GM18498 (cell line): ENCODE measurements at regions not wholly inside any gene's neighbourhood (a gene's known extent, or its start where the extent isn't known, plus 50 kb on each side); places are given as distances from the start of the nearest gene placed in this dataset.
"Not testable (repeated sequence)": the region's sequence is repeated elsewhere in the genome, so short reads cannot be mapped to it uniquely, and the experiment has no call there.

ENCODE experiments used
- ATAC-seq: cut with Tn5 transposase; IDR thresholded peaks from one replicate; pipeline ENCODE4 v1.9.1; 2021; ENCODE audit warnings: mild to moderate bottlenecking, moderate library complexity; ENCODE audit not compliant: unreplicated experiment

DNA sequence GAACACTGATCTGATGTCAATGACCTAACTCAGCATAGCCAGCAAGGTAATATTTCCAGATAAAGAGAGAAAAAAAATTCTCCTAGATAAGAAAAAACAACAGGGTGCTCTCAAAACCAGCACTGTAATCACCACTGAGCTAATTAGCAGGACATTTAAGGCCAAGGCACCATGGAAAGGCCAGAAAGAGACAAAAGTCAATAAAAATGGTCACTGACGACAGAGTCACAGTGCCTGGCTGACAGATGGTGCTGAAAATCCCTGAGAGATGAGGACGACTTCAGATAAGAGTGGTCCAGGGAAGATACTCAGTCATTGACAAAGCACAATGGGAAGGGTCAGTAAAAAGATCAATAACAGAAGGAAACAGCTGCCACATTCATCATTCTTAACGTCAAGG, 186.7 kb downstream of the SPATA31A6 start:
- ATAC-seq = not testable (repeated sequence)

DNA sequence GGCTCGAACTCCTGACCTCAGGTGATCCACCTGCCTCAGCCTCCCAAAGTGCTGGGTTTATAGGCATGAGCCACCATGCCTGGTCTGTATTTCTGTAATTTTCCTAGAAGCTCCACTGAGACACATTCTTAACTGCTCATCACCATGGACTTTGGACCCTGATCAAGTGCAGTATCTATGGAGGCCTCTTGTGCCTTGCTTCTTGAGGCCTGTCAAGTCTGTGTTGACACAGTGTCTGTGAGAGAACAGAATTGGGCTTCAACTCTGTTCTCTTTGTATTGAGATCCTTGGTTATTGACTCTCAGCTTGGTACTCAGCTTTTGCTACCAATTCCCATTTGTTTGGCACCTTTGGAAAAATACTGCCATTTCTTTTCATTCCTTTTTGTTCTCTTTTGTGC, 188.0 kb downstream of the SPATA31A6 start:
- ATAC-seq = not testable (repeated sequence)

DNA sequence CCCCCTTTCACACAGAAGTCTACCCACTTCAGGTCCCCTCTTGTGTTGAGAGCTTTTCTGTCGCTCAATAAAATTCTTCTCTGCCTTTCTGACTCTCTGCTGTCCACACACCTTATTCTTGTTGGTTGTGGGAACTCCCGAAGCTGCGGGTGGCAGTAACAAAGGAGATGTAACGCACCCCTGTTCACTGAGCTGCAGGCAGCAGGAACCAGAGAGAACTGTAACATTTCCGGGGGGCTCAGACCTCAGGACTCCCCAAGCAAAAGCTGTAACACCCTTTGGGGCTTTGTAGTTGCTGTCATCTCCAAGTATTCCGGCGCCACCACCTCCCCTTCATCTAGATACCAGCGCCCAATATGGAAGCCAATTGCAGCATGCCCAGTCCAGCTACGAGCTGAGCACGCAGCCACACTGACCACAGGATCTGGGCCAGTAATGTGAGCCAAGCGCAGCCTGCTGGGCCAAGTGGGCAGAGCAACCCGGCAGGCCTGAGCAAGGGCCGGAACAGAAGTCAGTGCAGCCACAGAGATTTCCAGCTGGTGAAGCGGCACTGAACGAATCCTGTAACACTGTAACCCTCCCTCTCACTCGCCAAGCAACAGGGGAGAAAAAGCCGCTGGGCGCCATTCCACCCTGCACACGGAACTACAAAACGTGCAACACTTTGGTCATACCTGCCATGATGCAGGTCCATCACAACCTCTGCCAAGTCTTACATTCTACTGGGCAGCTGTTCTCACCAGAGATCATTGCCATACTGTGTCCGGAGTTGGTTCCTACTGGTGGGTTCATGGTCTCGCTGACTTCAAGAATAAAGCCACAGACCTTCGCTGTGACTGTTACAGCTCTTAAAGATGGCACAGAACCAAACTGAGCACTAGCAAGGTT, 194.3 kb downstream of the SPATA31A6 start:
- not testable (repeated sequence) for ATAC-seq

DNA sequence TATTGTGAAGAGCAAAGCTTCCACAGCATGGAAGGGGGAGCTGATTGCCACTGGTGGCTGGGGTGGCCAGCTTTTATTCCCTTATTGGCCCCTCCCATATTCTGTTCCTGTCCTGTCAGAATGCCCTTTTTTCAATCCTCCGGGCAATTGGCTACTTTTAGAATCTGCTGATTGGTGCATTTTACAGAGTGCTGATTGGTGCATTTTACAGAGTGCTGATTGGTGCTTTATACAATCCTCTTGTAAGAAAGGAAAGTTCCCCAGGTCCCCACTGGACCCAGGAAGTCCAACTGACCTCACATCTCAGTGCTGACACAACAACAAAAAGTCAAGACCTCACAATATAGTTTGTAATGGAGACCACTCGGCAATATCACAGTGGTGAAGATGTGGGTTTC, 195.0 kb downstream of the SPATA31A6 start:
- no peak for ATAC-seq

DNA sequence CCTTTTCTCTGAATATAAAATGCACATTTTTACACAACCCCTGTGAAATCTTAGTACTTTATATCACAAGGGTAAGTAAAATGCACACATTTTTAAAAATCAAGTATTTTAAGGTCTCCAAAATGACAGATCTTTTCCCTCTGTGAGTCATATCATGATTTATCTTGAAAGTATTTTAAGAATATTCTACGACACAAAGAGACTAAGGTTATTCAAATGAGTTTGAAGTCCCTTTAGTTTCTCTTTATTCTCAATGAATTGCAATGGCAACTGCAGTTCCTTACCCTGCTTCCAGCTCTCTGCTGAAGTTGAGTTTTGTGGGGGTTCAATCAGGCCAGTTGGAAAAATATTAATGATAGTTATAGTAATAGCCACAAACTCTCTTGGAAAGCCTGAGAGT, 196.1 kb downstream of the SPATA31A6 start:
- not testable (repeated sequence) for ATAC-seq

DNA sequence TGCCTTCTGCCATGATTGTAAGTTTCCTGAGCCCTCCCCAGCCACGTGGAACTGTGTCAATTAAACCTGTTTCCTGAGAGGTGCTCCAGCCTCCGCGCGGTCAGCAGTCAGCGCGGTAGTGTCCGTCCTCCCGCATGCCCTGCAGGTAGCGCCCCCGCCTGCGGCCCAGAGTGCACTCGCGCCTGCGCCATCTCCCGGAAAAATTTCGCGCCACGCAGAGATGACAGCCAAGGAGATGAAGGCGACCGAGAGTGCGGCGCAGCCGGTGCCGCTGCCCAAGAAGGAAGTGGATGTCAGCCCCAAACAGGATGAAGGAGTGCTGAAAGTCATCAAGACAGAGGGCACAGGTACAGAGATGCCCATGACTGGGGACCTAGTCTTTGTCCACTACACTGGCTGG, 201.1 kb downstream of the SPATA31A6 start:
- not testable (repeated sequence) for ATAC-seq

DNA sequence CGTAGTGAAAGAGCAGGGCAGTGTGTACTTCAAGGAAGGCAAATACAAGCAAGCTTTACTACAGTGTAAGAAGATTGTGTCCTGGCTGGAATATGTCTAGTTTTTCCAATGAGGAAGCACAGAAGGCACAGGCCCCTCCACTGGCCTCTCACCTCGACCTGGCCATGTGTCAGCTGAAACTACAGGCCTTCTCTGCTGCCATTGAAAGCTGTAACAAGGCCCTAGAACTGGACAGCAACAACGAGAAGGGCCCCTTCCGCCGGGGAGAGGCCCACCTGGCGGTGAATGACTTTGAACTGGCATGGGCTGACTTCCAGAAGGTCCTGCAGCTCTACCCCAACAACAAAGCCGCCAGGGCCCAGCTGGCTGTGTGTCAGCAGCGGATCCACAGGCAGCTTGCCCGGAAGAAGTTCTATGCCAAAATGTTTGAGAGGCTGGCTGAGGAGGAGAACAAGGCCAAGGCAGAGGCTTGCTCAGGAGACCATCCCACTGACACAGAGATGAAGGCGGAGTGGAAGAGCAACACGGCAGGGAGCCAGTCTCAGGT, 202.2 kb downstream of the SPATA31A6 start:
- not testable (repeated sequence) for ATAC-seq

DNA sequence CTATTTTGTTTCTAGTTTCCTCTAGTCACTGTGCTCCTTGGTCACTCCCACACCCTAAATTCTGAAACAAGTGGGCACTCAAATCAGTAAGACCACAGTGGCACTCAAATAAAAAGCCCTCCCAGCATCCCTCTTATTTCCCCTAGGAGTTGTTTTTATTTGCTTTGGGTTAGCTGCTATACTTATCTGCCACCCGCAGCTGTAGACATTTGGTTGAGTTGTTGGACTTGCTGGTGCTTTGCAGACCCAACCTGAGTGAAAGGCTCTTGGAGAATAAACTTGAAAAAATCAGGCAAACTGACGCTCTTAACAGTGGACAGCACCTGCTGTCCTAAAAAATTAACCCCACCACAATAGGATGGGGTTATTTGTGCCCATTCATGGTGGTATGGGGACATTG, 203.0 kb downstream of the SPATA31A6 start:
- no peak for ATAC-seq

DNA sequence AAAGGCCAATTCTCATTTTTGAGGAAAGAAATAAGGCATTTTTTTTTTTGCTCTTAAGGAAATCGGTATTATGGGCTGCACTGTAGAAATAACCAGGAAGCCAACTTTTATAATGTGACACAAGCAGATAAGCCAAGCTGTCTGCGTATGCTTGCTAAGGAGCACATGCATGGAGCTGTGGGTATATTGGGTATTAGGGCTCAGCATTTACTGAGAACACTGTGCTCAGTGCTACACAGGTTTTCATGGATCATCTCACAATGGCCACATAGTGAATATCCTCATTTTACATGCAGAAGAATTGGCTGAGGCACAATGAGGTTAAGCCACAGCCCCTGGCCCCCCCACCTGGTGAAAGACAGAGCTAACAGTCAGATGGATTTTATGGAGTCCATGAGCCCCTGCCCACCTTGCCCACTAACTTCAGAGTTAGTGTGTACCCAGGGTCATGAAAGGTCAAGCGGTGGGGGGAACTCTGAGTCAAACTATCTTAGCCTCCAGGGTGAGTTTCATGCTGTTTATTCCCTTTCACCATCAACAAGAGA, 204.8 kb downstream of the SPATA31A6 start:
- no peak for ATAC-seq

DNA sequence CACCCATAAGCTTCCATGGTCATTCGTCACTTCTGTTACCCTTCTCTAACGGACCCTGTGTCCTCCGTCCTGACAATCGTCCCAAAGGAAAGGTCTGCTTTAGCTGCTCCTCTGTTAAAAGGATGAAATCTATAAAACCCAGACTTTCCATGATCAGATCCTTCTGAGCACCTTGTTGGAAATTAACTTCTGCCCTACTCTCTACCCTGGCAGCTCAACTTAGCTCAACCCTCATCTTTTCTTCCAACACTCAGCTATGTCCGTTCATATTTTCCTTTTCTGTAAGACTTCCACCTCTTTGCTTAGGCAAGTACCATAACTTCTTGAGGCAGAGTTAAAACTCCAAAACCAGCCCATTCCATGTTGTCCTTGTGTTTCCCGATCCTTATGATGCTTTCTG, 205.4 kb downstream of the SPATA31A6 start:
- no peak for ATAC-seq

DNA sequence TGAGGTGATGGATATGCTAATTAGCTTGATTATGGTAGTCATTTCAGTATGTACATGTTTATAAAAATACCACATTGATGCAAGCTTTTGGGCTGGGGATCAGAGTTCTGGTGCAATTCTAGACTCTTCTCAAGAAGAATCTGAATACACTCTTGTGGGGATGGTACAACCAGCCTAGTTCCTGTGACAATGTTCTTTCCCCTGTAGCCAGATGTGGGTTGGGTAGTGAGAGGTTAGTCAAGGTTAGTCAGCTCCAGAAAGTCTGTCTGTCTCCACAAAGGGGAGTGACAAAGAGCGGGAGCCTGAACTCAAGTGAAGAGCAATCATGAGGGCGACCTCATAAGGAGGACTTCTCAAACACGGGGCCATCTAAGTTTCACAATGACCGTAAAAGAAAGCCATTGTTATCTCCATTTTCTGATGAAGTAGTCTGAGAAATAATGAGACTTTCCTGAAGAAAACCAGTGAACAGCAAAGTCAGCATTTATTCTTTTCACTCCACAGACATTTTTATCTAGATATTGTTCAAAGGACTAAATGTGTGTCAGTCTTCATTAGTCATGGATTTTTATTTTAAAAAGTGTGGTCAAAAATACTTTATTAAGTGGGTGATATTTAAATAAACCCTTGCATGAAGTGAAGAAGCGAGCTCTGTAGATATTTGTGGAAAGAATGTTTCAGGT, 209.5 kb downstream of the SPATA31A6 start:
- ATAC-seq = peak; percentile 50

DNA sequence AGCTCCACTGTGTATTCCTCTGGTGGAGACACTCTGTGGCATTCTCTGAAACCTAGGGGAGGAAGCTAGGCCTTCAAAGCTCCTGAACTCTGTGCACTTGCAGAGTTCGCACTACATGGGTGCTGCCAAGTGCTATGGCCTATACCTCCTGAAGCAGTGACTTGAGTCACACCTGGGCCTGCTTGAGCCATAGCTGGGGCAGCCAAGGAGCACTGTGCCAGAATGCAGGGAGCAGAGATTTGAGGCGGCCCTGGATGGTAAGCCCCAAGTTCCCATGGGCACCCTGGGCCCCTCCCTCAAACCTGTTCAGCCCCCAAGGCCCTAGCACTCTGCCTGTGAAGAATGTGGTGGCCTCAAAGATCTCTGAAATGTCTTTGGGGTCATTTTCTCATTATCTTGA, 212.9 kb downstream of the SPATA31A6 start:
- no peak for ATAC-seq

DNA sequence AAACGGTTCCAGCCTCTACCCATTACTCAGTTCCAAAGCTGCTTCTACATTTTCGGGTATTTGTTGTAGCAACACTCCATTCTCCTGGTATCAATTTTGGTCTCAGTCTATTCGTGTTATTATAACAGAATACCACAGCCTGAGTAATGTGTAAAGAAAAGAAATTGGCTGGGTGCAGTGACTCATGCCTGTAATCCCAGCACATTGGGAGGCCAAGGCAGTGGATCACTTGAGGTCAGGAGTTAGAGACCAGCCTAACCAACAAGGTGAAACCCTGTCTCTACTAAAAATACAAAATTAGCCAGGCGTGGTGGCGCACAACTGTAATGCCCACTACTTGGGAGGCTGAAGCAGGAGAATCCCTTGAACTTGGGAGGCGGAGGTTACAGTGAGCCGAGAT, 213.9 kb downstream of the SPATA31A6 start:
- not testable (repeated sequence) for ATAC-seq

DNA sequence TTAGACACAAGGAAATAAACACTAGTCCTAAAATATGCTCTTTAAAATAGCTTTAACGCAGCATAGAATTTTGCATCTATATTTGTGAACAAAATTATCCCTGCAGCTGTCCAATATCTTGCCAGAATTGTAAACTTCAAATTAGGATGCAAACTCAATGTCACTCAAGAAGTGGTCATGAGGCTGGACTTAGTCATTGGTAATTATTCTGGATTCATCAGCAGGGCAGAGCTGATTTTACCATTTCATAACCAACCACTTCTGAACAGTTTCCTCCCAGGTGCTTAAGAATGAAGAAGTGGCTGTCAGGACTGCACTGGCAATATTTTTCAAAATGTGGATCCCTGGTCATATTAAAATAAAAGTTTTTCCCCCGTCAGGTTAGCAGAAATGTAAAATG, 219.5 kb downstream of the SPATA31A6 start:
- ATAC-seq = not testable (repeated sequence)

DNA sequence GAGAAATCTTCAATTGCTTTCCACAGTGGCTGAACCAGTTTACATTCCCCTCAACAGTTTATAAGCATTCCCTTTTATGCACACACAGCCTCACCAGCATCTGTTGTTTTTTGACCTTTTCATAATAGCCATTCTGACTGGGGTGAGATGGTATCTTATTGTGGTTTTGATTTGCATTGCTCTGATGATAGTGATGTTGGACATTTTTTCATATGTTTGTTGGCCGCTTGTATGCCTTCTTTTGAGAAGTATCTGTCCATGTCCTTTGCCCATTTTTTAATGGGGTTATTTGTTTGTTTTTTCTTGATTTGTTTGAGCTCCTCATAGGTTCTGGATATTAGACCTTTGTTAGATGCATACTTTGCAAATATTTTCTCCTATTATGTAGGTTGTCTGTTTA, 226.1 kb downstream of the SPATA31A6 start:
- ATAC-seq = not testable (repeated sequence)

DNA sequence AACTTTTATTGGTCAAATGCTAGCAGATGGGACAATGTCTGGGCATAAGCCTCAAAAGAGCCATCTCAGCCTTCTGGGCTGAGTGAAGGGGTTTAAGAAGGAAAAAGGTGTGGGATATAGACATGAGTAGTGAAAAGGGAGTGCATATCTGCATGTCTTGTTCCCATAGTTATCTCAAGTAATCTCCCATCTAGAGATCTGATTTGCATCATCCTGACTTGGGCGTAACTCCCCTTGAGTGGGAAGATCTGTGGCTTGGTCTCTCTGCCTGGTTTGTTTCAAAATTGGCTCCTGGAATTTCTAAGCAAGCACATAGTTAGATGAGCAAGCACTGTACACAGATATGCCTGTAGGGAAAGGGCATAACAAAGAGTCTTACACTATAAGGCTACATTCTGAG, 228.9 kb downstream of the SPATA31A6 start:
- ATAC-seq = not testable (repeated sequence)

DNA sequence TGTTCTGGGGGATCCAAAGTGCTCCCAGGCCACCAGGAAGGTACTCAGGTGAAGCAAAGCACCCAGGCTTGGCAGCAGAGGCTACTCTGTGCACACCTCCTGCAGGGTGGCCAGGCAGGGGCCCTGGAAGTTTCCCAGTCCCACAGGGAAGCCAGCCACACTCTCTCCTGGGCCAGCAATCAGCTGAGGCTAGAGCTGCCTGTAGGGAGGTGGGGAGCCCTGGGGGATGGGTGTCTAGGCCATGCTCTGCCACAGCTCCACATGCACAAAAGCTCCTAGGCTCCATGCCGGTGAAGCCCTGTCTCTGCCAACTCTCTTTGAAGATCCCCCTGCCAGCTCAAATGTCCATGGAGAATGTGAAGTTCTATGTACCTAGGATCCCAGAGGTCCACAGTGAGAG, 231.4 kb downstream of the SPATA31A6 start:
- not testable (repeated sequence) for ATAC-seq

DNA sequence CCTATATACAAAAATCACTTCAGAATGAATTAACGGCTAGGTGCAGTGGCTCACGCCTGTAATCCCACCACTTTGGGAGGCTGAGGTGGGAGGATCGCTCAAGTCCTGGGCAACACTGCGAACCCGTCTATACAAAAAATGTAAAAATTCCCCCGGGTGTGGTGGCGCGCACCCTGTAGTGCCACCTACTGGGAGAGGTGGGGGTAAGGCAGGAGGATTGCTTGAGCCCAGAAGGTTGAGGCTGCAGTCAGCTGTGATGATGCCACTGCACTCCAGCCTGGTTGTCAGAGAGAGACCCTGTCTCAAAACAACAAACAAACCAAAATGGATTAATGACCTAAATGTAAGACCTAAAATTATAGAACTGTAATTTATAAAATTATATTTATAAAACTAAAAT, 236.2 kb downstream of the SPATA31A6 start:
- ATAC-seq = not testable (repeated sequence)

DNA sequence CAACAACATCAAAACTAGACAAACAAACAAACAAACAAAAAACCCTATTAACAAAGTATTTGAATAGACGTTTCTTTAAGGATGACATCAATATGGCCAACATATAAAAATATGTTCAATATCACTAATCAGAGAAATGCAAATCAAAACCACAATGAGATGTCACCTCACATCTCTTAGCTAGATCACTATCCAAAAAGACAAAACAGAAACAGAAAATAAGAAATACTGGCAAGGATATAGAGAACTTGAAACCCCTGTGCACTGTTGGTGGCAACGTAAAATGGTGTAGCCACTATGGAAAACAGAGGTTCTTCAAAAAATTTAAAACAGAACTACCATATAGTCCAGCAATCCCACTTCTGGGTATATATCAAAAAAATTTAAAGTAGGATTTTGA, 236.9 kb downstream of the SPATA31A6 start:
- ATAC-seq = not testable (repeated sequence)

DNA sequence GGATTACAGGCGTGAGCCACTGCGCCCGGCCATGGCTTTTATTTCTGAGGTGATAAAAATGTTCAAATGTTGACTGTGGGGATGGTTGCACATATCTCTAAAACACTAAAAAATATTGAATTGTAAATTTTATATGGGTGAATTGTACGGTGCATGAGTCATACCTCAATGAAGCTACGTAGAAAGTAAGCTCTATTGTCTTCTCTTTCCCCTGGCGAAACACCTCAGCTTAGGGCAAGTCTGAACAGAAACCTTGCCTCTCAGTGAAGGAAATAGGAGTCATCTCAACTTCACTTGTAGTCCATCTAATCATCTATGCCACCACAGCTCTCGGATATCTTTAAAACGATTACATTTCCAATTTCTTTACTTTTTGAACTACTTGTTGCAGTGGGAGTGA, 238.2 kb downstream of the SPATA31A6 start:
- not testable (repeated sequence) for ATAC-seq
